C4-2B (cell line): ENCODE measurements at regions not wholly inside any gene's neighbourhood (a gene's known extent, or its start where the extent isn't known, plus 50 kb on each side); places are given as distances from the start of the nearest gene placed in this dataset.
"Not testable (repeated sequence)": the region's sequence is repeated elsewhere in the genome, so short reads cannot be mapped to it uniquely, and the experiment has no call there.

Experiments used
- H3K27ac ChIP-seq: fragments of 450-650 bp; 2 replicates; pipeline ENCODE4 v1.5.1; 2017
- CTCF ChIP-seq: fragments of 450-650 bp; conservative IDR thresholded peaks from 2 replicates; pipeline ENCODE4 v1.5.1; 2017; ENCODE audit warnings: mild to moderate bottlenecking
- ZFX ChIP-seq: fragments of 450-650 bp; IDR thresholded peaks from 2 replicates; pipeline ENCODE4 v1.6.1; 2017

- no peak overlapping the region; the same call in 1 of the 2 replicates for H3K27ac ChIP-seq
- TF ChIP-seq CTCF, result peak; percentile 13; the same call in 1 of the 2 replicates
- TF ChIP-seq ZFX, result no peak
Measured at GRCh38 chr22:22061085-22062077, 78.8 kb upstream of the TOP3B start.

GRCh38 chr22:22060200-22061084 lies 77.9 kb upstream of the TOP3B start:
- no peak for TF ChIP-seq ZFX
- peak; percentile 95 for TF ChIP-seq CTCF
- H3K27ac ChIP-seq, result no peak overlapping the region; the same call in 1 of the 2 replicates

GRCh38 chr22:22059291-22060002 lies 76.9 kb upstream of the TOP3B start:
- TF ChIP-seq CTCF (no peak), ZFX (no peak)
- H3K27ac ChIP-seq, result no peak overlapping the region

- no peak for TF ChIP-seq CTCF
- no peak for TF ChIP-seq ZFX
- no peak overlapping the region for H3K27ac ChIP-seq
Measured at GRCh38 chr22:22058633-22059290, 76.2 kb upstream of the TOP3B start.

GRCh38 chr22:22057617-22058378 lies 75.2 kb upstream of the TOP3B start:
- no peak for TF ChIP-seq ZFX
- no peak for TF ChIP-seq CTCF
- no peak overlapping the region for H3K27ac ChIP-seq

- not testable (repeated sequence) for H3K27ac ChIP-seq
Measured at GRCh38 chr22:22056809-22057594, 74.4 kb upstream of the TOP3B start.

- H3K27ac ChIP-seq, result not testable (repeated sequence)
Measured at GRCh38 chr22:22052548-22053139, 70.1 kb upstream of the TOP3B start.

GRCh38 chr22:22051032-22051431 lies 68.4 kb upstream of the TOP3B start:
- not testable (repeated sequence) for H3K27ac ChIP-seq
